A549 (cell line): ENCODE measurements at regions not wholly inside any gene's neighbourhood (a gene's known extent, or its start where the extent isn't known, plus 50 kb on each side); places are given as distances from the start of the nearest gene placed in this dataset.

Experiments used
- CTCF ChIP-seq: fragments of >200 bp; sonication (Bioruptor Twin); formaldehyde crosslinking; IDR thresholded peaks from 3 replicates; pipeline ENCODE4 v1.5.1; 2016
- MAFK ChIP-seq: fragments of 450-650 bp; IDR thresholded peaks from 2 replicates; pipeline ENCODE4 v1.6.1; 2014; ENCODE audit not compliant: partially characterized antibody
- POLR2A ChIP-seq: IDR thresholded peaks from 2 replicates; pipeline ENCODE4 v1.6.1; 2012; ENCODE audit warnings: mild to moderate bottlenecking, low read length
- RAD21 ChIP-seq, 2 experiments: fragments of >200 bp in 1 of 2; sonication (Bioruptor Twin) in 1 of 2; formaldehyde crosslinking in 1 of 2; IDR thresholded peaks in 1 of 2; conservative IDR thresholded peaks in 1 of 2; 2 replicates in 1 of 2; 3 replicates in 1 of 2; pipeline ENCODE4 v1.6.1; 2012 to 2018; ENCODE audit warnings: inconsistent platforms in 1 of 2
- RCOR1 ChIP-seq: fragments of 150-350 bp; IDR thresholded peaks from 2 replicates; pipeline ENCODE4 v1.6.1; 2014; ENCODE audit warnings: antibody characterized with exemption, low read length, low read depth

GRCh38 chr16:7103056-7103455 lies 229.6 kb upstream of the RBFOX1 start:
- TF ChIP-seq CTCF (no peak), RAD21 (conservative IDR thresholded peaks at IDR 0.05 in 1 of 2, IDR thresholded peaks at IDR 0.05 in 1 of 2) (no peak), RCOR1 (no peak), MAFK (no peak), POLR2A (no peak)
